GM23338 (cell line): ENCODE measurements at regions not wholly inside any gene's neighbourhood (a gene's known extent, or its start where the extent isn't known, plus 50 kb on each side); places are given as distances from the start of the nearest gene placed in this dataset.

Experiments
- ATAC-seq: fragments of 200-7000 bp; cut with Tn5 transposase; 3 replicates; pipeline ENCODE4 v1.9.1; 2020
- DNase-seq: peaks from one replicate; pipeline ENCODE4 v3.0.0-alpha.2; 2015; ENCODE audit warnings: low spot score
- H2AFZ ChIP-seq: fragments of 200-600 bp; sonication (generic); 2 replicates; pipeline ENCODE4 v1.8.0; 2016; ENCODE audit warnings: antibody characterized with exemption, mild to moderate bottlenecking, moderate library complexity
- H3F3A ChIP-seq: fragments of 200-600 bp; sonication (generic); replicated peaks from 2 replicates; pipeline ENCODE4 v1.8.0; 2017; ENCODE audit warnings: antibody characterized with exemption, mixed run types, low read depth
- H3K27ac ChIP-seq: fragments of 200-600 bp; sonication (generic); 2 replicates; pipeline ENCODE4 v1.6.1; 2016; ENCODE audit warnings: low read depth
- H3K27me3 ChIP-seq: fragments of 200-600 bp; sonication (generic); 2 replicates; pipeline ENCODE4 v1.8.0; 2016; ENCODE audit warnings: mild to moderate bottlenecking, mixed run types, moderate library complexity; ENCODE audit not compliant: insufficient read depth
- H3K36me3 ChIP-seq: fragments of 200-600 bp; sonication (generic); 2 replicates; pipeline ENCODE4 v1.8.0; 2016; ENCODE audit warnings: mild to moderate bottlenecking; ENCODE audit not compliant: insufficient read depth
- H3K4me1 ChIP-seq: fragments of 200-600 bp; sonication (generic); 2 replicates; pipeline ENCODE4 v1.8.0; 2016; ENCODE audit warnings: mild to moderate bottlenecking, moderate library complexity; ENCODE audit not compliant: insufficient read depth
- H3K4me2 ChIP-seq: fragments of 200-600 bp; sonication (generic); 2 replicates; pipeline ENCODE4 v1.7.1; 2017; ENCODE audit warnings: mixed run types
- H3K4me3 ChIP-seq: fragments of 200-600 bp; sonication (generic); 2 replicates; pipeline ENCODE4 v1.6.1; 2016; ENCODE audit warnings: mixed run types
- H3K79me2 ChIP-seq: fragments of 200-600 bp; sonication (generic); replicated peaks from 2 replicates; pipeline ENCODE4 v1.8.0; 2017; ENCODE audit warnings: mild to moderate bottlenecking; ENCODE audit not compliant: insufficient read depth
- H3K9me2 ChIP-seq: fragments of 200-600 bp; sonication (generic); 2 replicates; pipeline ENCODE4 v1.8.0; 2017; ENCODE audit not compliant: insufficient read depth
- H4K20me1 ChIP-seq: fragments of 200-600 bp; sonication (generic); replicated peaks from 2 replicates; pipeline ENCODE4 v1.8.0; 2017; ENCODE audit warnings: mild to moderate bottlenecking; ENCODE audit not compliant: insufficient read depth
- H3K27ac Mint-ChIP-seq: 2 replicates; pipeline ENCODE4 v1.8.0; 2020; ENCODE audit warnings: inconsistent platforms, mild to moderate bottlenecking, moderate library complexity, mixed read lengths
- H3K27me3 Mint-ChIP-seq: 3 replicates; pipeline ENCODE4 v1.8.0; 2022; ENCODE audit warnings: low read depth, mild to moderate bottlenecking, moderate library complexity, mixed read lengths, inconsistent platforms; ENCODE audit not compliant: insufficient read depth, poor library complexity
- H3K36me3 Mint-ChIP-seq: 3 replicates; pipeline ENCODE4 v1.8.0; 2021; ENCODE audit warnings: low read depth, mild to moderate bottlenecking, inconsistent platforms, moderate library complexity, mixed read lengths
- H3K4me1 Mint-ChIP-seq: 3 replicates; pipeline ENCODE4 v1.8.0; 2020; ENCODE audit warnings: mild to moderate bottlenecking, inconsistent platforms, mixed read lengths
- H3K4me3 Mint-ChIP-seq: 3 replicates; pipeline ENCODE4 v1.8.0; 2021; ENCODE audit warnings: moderate library complexity, mild to moderate bottlenecking, inconsistent platforms, mixed read lengths
- H3K9me3 Mint-ChIP-seq: 3 replicates; pipeline ENCODE4 v1.8.0; 2020; ENCODE audit warnings: moderate library complexity, mild to moderate bottlenecking, inconsistent platforms, mixed read lengths
- ETS1 ChIP-seq: IDR thresholded peaks from 2 replicates; pipeline ENCODE4 v1.6.1; 2016; ENCODE audit warnings: antibody characterized with exemption
- EZH2 ChIP-seq: fragments of 200-600 bp; sonication (generic); IDR thresholded peaks from one replicate; pipeline ENCODE4 v1.8.0; 2017; ENCODE audit warnings: antibody characterized with exemption, mild to moderate bottlenecking, low read depth; ENCODE audit not compliant: unreplicated experiment
- EZH2phosphoT487 ChIP-seq: fragments of 200-600 bp; sonication (generic); IDR thresholded peaks from one replicate; pipeline ENCODE4 v1.8.1; 2018; ENCODE audit warnings: antibody characterized with exemption; ENCODE audit not compliant: unreplicated experiment
- JUNB ChIP-seq: IDR thresholded peaks from one replicate; pipeline ENCODE4 v1.6.1; 2016; ENCODE audit warnings: antibody characterized with exemption; ENCODE audit not compliant: unreplicated experiment
- NANOG ChIP-seq: IDR thresholded peaks from 2 replicates; pipeline ENCODE4 v1.6.1; 2016; ENCODE audit warnings: antibody characterized with exemption, borderline replicate concordance
- POLR2AphosphoS5 ChIP-seq: IDR thresholded peaks from 2 replicates; pipeline ENCODE4 v1.6.1; 2016; ENCODE audit warnings: antibody characterized with exemption, low read depth
- REST ChIP-seq: IDR thresholded peaks from one replicate; pipeline ENCODE4 v1.6.1; 2018; ENCODE audit warnings: antibody characterized with exemption; ENCODE audit not compliant: unreplicated experiment
- ZNF331 ChIP-seq: fragments of 250-450 bp; sonication (Bioruptor Pico); IDR thresholded peaks from 2 replicates; pipeline ENCODE4 v1.5.0; 2020; ENCODE audit warnings: low read depth, mild to moderate bottlenecking, moderate library complexity

GRCh38 chr18:43664487-43665008 is 387.3 kb upstream of the SYT4 start:
- Histone ChIP-seq H3K79me2 (no peaks in the 10 kb centered on the region), H3K4me3 (no peak overlapping the region), H3K9me2 (no peaks in the 10 kb centered on the region), H3K4me1 (peaks cover 7% of the 10 kb centered on the region; the same call in 1 of the 2 replicates), H3F3A (no peaks in the 10 kb centered on the region), H4K20me1 (no peaks in the 10 kb centered on the region), H3K36me3 (no peaks in the 10 kb centered on the region), H3K27ac (no peak overlapping the region), H3K4me2 (no peak overlapping the region), H2AFZ (peak overlapping the region; percentile 5; the same call in 1 of the 2 replicates), H3K27me3 (no peaks in the 10 kb centered on the region)
- no peak for DNase-seq
- Mint-ChIP-seq H3K9me3 (no peaks in the 10 kb centered on the region), H3K4me3 (no peak overlapping the region), H3K36me3 (no peaks in the 10 kb centered on the region), H3K4me1 (peaks cover 3% of the 10 kb centered on the region; the same call in 2 of the 3 replicates), H3K27ac (no peak overlapping the region), H3K27me3 (no peaks in the 10 kb centered on the region)
- ATAC-seq, result no peak
- TF ChIP-seq JUNB (no peak), NANOG (no peak), EZH2 (no peak), ETS1 (no peak), REST (no peak), ZNF331 (CRISPR knock-in tag) (no peak), EZH2phosphoT487 (no peak)

GRCh38 chr18:43665105-43665788 is 388.0 kb upstream of the SYT4 start:
- Histone ChIP-seq H3K27ac (no peak overlapping the region), H3K4me3 (no peak overlapping the region), H3F3A (no peaks in the 10 kb centered on the region), H3K79me2 (no peaks in the 10 kb centered on the region), H4K20me1 (no peaks in the 10 kb centered on the region), H3K27me3 (no peaks in the 10 kb centered on the region), H3K4me2 (no peak overlapping the region), H3K9me2 (no peaks in the 10 kb centered on the region), H3K36me3 (no peaks in the 10 kb centered on the region), H2AFZ (peak overlapping the region; percentile 5; the same call in 1 of the 2 replicates), H3K4me1 (peaks cover 12% of the 10 kb centered on the region; the same call in 1 of the 2 replicates)
- no peak overlapping the region for H3K27ac Mint-ChIP-seq
- H3K4me1 Mint-ChIP-seq, result peaks cover 3% of the 10 kb centered on the region; the same call in 2 of the 3 replicates
- no peak for TF ChIP-seq EZH2phosphoT487
- no peak for TF ChIP-seq POLR2AphosphoS5
- H3K9me3 Mint-ChIP-seq, result no peaks in the 10 kb centered on the region
- H3K4me3 Mint-ChIP-seq, result no peak overlapping the region
- H3K36me3 Mint-ChIP-seq, result no peaks in the 10 kb centered on the region
- H3K27me3 Mint-ChIP-seq, result no peaks in the 10 kb centered on the region
- no peak for ATAC-seq
- no peak for DNase-seq
